GM23338 (cell line): ENCODE measurements at regions not wholly inside any gene's neighbourhood (a gene's known extent, or its start where the extent isn't known, plus 50 kb on each side); places are given as distances from the start of the nearest gene placed in this dataset.

Source experiments
- ATAC-seq: fragments of 200-7000 bp; cut with Tn5 transposase; 3 replicates; pipeline ENCODE4 v1.9.1; 2020
- DNase-seq: peaks from one replicate; pipeline ENCODE4 v3.0.0-alpha.2; 2015; ENCODE audit warnings: low spot score
- H2AFZ ChIP-seq: fragments of 200-600 bp; sonication (generic); 2 replicates; pipeline ENCODE4 v1.8.0; 2016; ENCODE audit warnings: antibody characterized with exemption, mild to moderate bottlenecking, moderate library complexity
- H3F3A ChIP-seq: fragments of 200-600 bp; sonication (generic); replicated peaks from 2 replicates; pipeline ENCODE4 v1.8.0; 2017; ENCODE audit warnings: antibody characterized with exemption, mixed run types, low read depth
- H3K27ac ChIP-seq: fragments of 200-600 bp; sonication (generic); 2 replicates; pipeline ENCODE4 v1.6.1; 2016; ENCODE audit warnings: low read depth
- H3K27me3 ChIP-seq: fragments of 200-600 bp; sonication (generic); 2 replicates; pipeline ENCODE4 v1.8.0; 2016; ENCODE audit warnings: mild to moderate bottlenecking, mixed run types, moderate library complexity; ENCODE audit not compliant: insufficient read depth
- H3K36me3 ChIP-seq: fragments of 200-600 bp; sonication (generic); 2 replicates; pipeline ENCODE4 v1.8.0; 2016; ENCODE audit warnings: mild to moderate bottlenecking; ENCODE audit not compliant: insufficient read depth
- H3K4me1 ChIP-seq: fragments of 200-600 bp; sonication (generic); 2 replicates; pipeline ENCODE4 v1.8.0; 2016; ENCODE audit warnings: mild to moderate bottlenecking, moderate library complexity; ENCODE audit not compliant: insufficient read depth
- H3K4me2 ChIP-seq: fragments of 200-600 bp; sonication (generic); 2 replicates; pipeline ENCODE4 v1.7.1; 2017; ENCODE audit warnings: mixed run types
- H3K4me3 ChIP-seq: fragments of 200-600 bp; sonication (generic); 2 replicates; pipeline ENCODE4 v1.6.1; 2016; ENCODE audit warnings: mixed run types
- H3K79me2 ChIP-seq: fragments of 200-600 bp; sonication (generic); replicated peaks from 2 replicates; pipeline ENCODE4 v1.8.0; 2017; ENCODE audit warnings: mild to moderate bottlenecking; ENCODE audit not compliant: insufficient read depth
- H3K9me2 ChIP-seq: fragments of 200-600 bp; sonication (generic); 2 replicates; pipeline ENCODE4 v1.8.0; 2017; ENCODE audit not compliant: insufficient read depth
- H4K20me1 ChIP-seq: fragments of 200-600 bp; sonication (generic); replicated peaks from 2 replicates; pipeline ENCODE4 v1.8.0; 2017; ENCODE audit warnings: mild to moderate bottlenecking; ENCODE audit not compliant: insufficient read depth
- H3K27ac Mint-ChIP-seq: 2 replicates; pipeline ENCODE4 v1.8.0; 2020; ENCODE audit warnings: inconsistent platforms, mild to moderate bottlenecking, moderate library complexity, mixed read lengths
- H3K27me3 Mint-ChIP-seq: 3 replicates; pipeline ENCODE4 v1.8.0; 2022; ENCODE audit warnings: low read depth, mild to moderate bottlenecking, moderate library complexity, mixed read lengths, inconsistent platforms; ENCODE audit not compliant: insufficient read depth, poor library complexity
- H3K36me3 Mint-ChIP-seq: 3 replicates; pipeline ENCODE4 v1.8.0; 2021; ENCODE audit warnings: low read depth, mild to moderate bottlenecking, inconsistent platforms, moderate library complexity, mixed read lengths
- H3K4me1 Mint-ChIP-seq: 3 replicates; pipeline ENCODE4 v1.8.0; 2020; ENCODE audit warnings: mild to moderate bottlenecking, inconsistent platforms, mixed read lengths
- H3K4me3 Mint-ChIP-seq: 3 replicates; pipeline ENCODE4 v1.8.0; 2021; ENCODE audit warnings: moderate library complexity, mild to moderate bottlenecking, inconsistent platforms, mixed read lengths
- H3K9me3 Mint-ChIP-seq: 3 replicates; pipeline ENCODE4 v1.8.0; 2020; ENCODE audit warnings: moderate library complexity, mild to moderate bottlenecking, inconsistent platforms, mixed read lengths
- ETS1 ChIP-seq: IDR thresholded peaks from 2 replicates; pipeline ENCODE4 v1.6.1; 2016; ENCODE audit warnings: antibody characterized with exemption
- EZH2 ChIP-seq: fragments of 200-600 bp; sonication (generic); IDR thresholded peaks from one replicate; pipeline ENCODE4 v1.8.0; 2017; ENCODE audit warnings: antibody characterized with exemption, mild to moderate bottlenecking, low read depth; ENCODE audit not compliant: unreplicated experiment
- REST ChIP-seq: IDR thresholded peaks from one replicate; pipeline ENCODE4 v1.6.1; 2018; ENCODE audit warnings: antibody characterized with exemption; ENCODE audit not compliant: unreplicated experiment
- ZNF331 ChIP-seq: fragments of 250-450 bp; sonication (Bioruptor Pico); IDR thresholded peaks from 2 replicates; pipeline ENCODE4 v1.5.0; 2020; ENCODE audit warnings: low read depth, mild to moderate bottlenecking, moderate library complexity

GRCh38 chr5:8098081-8098480 lies 229.1 kb downstream of the MTRR start (continued):
- TF ChIP-seq EZH2 = no peak
- no peak for TF ChIP-seq REST
- TF ChIP-seq ETS1 = no peak

- no peaks in the 10 kb centered on the region for H3K27me3 ChIP-seq
- no peak for ATAC-seq
- no peak overlapping the region for H3K4me3 Mint-ChIP-seq
- H3K4me1 ChIP-seq = no peaks in the 10 kb centered on the region
- H3K4me1 Mint-ChIP-seq = no peaks in the 10 kb centered on the region
- no peak overlapping the region for H3K4me2 ChIP-seq
- H3K27ac ChIP-seq = no peak overlapping the region
- no peaks in the 10 kb centered on the region for H3F3A ChIP-seq
- TF ChIP-seq REST (no peak), ZNF331 (CRISPR knock-in tag) (no peak)
- H3K79me2 ChIP-seq = no peaks in the 10 kb centered on the region
- peaks cover 3% of the 10 kb centered on the region for H3K27me3 Mint-ChIP-seq
- H3K9me3 Mint-ChIP-seq = no peaks in the 10 kb centered on the region
- H2AFZ ChIP-seq = no peak overlapping the region
- H3K4me3 ChIP-seq = no peak overlapping the region
- no peaks in the 10 kb centered on the region for H3K36me3 Mint-ChIP-seq
- no peak for DNase-seq
- H4K20me1 ChIP-seq = no peaks in the 10 kb centered on the region
- no peak overlapping the region for H3K27ac Mint-ChIP-seq
- H3K9me2 ChIP-seq = no peaks in the 10 kb centered on the region
- H3K36me3 ChIP-seq = no peaks in the 10 kb centered on the region
These were observed 233.8 kb downstream of the MTRR start for GRCh38 chr5:8102714-8103113.
